ENCODE measurements at regions not wholly inside any gene's neighbourhood (a gene's known extent, or its start where the extent isn't known, plus 50 kb on each side); places are given as distances from the start of the nearest gene placed in this dataset.

DNA sequence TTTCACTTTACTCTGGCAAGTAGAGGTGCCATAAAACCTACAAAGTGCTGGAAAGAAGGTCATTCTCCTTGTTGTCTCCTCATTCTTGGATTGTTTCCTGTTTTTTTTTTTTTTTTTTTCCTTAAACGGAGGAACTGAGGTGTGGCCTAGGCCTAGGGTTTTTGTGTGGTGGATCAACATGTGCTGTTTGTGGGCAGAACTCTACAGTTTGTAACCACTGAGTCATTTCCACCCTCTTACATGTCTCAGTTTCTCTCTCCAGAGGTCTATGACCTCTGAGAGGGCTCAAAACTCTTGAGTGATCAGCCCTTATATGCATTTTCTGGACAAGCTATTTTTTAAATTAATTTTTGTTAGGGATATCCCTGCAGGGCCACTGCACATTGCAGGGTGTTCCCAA is 296.0 kb downstream of the PPP1R3A start:
- TF ChIP-seq POLR2AphosphoS5 (IDR thresholded peaks at IDR 0.05), result no peak
- TF ChIP-seq, protein P1, sequence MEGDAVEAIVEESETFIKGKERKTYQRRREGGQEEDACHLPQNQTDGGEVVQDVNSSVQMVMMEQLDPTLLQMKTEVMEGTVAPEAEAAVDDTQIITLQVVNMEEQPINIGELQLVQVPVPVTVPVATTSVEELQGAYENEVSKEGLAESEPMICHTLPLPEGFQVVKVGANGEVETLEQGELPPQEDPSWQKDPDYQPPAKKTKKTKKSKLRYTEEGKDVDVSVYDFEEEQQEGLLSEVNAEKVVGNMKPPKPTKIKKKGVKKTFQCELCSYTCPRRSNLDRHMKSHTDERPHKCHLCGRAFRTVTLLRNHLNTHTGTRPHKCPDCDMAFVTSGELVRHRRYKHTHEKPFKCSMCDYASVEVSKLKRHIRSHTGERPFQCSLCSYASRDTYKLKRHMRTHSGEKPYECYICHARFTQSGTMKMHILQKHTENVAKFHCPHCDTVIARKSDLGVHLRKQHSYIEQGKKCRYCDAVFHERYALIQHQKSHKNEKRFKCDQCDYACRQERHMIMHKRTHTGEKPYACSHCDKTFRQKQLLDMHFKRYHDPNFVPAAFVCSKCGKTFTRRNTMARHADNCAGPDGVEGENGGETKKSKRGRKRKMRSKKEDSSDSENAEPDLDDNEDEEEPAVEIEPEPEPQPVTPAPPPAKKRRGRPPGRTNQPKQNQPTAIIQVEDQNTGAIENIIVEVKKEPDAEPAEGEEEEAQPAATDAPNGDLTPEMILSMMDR (IDR thresholded peaks at IDR 0.05), result no peak
- TF ChIP-seq POLR2A (IDR thresholded peaks at IDR 0.05), result no peak
- TF ChIP-seq EP300 (IDR thresholded peaks at IDR 0.05; ENCODE audit: low read depth), result no peak

All from transverse colon (tissue), 4 donors.